Motor neuron (in vitro differentiated cells): ENCODE measurements at regions not wholly inside any gene's neighbourhood (a gene's known extent, or its start where the extent isn't known, plus 50 kb on each side); places are given as distances from the start of the nearest gene placed in this dataset.
A peak's percentile ranks its signal among the peaks of the same experiment; 100 is the strongest.
"Not testable (repeated sequence)": the region's sequence is repeated elsewhere in the genome, so short reads cannot be mapped to it uniquely, and the experiment has no call there.

ENCODE experiments used
- ATAC-seq, 8 experiments: fragments of 200-7000 bp; cut with Tn5 transposase; replicated peaks in 6 of 8; 2 replicates each; pipeline ENCODE4 v1.8.0; 2021; ENCODE audit warnings: mild to moderate bottlenecking in 8 of 8, moderate library complexity in 8 of 8
- H3K27ac ChIP-seq, 2 donors: fragments of 250-450 bp; sonication (Bioruptor Pico); 2 replicates each; pipeline ENCODE4 v1.9.0; 2021; ENCODE audit warnings: antibody characterized with exemption in 2 of 2, mild to moderate bottlenecking in 2 of 2, moderate library complexity in 1 of 2
- H3K4me1 ChIP-seq, 2 donors: fragments of 250-450 bp; sonication (Bioruptor Pico); replicated peaks in 1 of 2; 2 replicates each; pipeline ENCODE4 v1.6.1; 2021; ENCODE audit warnings: antibody characterized with exemption in 2 of 2, mild to moderate bottlenecking in 2 of 2, moderate library complexity in 1 of 2
- H3K4me3 ChIP-seq, 5 donors: fragments of 250-450 bp; sonication (Bioruptor Pico); 2 replicates each; pipeline ENCODE4 v1.9.0; 2021; ENCODE audit warnings: antibody characterized with exemption in 5 of 5, mild to moderate bottlenecking in 5 of 5, moderate library complexity in 4 of 5
- WGBS, 10 experiments: fragments of 450-650 bp; shearing (Covaris generic); methylation state at CpG; one replicate each; pipeline ENCODE4 v1.0.0; 2022; 5-methylcytosine and 5-hydroxymethylcytosine counted together
- in situ Hi-C, 9 experiments: fragments of 400-800 bp; cut with MboI; loops; one replicate each; pipeline ENCODE4 v1.15.0; 2021; ENCODE audit warnings: low sequenced_read_pairs in 9 of 9, low pct_unique_long_range_greater_than_20kb in 2 of 9; ENCODE audit not compliant: unreplicated experiment in 9 of 9

DNA sequence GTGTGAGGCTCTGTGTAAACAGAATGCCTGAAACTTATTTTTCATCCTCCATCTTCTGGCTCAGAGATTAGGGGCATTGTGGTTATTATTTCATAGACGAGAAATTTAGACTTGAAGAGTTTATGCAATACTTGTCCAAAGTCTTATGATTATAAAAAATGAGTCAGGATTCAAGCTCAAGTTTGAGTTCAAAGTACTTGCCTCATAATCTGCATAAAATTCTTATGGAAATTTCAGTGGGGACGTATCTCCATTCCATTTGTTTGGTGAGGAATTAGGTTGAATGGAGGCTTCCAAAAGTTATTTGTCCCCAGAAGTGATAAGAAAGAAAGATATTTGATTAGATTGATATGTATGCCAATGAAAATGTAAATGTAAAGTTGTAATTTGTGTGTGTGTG is 93.7 kb upstream of the CLVS2 start:
- ATAC-seq = peak in 2 of 8 experiments; percentile 73 to 77
- no peaks in the 10 kb centered on the region for H3K4me1 ChIP-seq
- H3K27ac ChIP-seq = no peak overlapping the region
- in situ Hi-C loops = no loop called here
- WGBS, 10 experiments = 0 to 94% (median 50%) methylated on average over 1 to 2 of the region's 2 CpGs
- H3K4me3 ChIP-seq = no peak overlapping the region

DNA sequence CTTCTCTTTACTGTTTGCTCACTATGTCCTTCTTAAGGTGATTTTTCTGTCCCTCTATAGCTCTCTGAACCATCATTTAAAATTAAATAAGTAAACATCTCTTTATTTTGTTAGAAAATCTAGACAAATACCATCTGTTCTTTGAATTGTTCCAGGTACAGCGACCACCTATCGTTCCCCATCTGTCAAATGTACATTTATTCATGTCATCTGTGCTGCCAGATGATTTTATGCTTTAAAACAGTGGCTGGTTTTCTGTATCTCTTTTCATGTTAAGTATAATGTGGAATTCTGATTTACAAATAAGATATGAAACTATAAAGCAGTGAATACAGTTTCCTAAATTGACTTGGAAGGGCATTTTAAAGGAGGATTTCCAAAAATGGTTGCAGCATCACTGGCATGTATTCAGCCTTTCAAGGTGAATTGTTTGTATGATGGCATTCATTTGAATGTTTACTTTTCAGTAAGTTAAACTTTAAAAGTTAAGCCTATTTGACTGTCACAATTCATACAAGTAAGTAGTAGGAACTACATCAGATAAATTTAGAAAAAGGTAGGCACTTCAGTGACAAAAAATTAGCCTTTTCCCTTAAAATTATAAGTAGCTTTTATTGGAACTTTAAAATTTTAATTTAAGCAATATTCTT is 92.6 kb upstream of the CLVS2 start:
- 0 to 95% (median 72%) methylated on average over 2 of the region's 2 CpGs; no CpG with 5 or more reads in 2 of the 10 experiments for whole genome bisulfite sequencing, 10 experiments
- in situ Hi-C loops = no loop called here
- no peaks in the 10 kb centered on the region for H3K4me1 ChIP-seq
- no peak overlapping the region for H3K27ac ChIP-seq
- no peak overlapping the region for H3K4me3 ChIP-seq
- ATAC-seq = no peak

- H3K27ac ChIP-seq = no peak overlapping the region
- no peak overlapping the region for H3K4me3 ChIP-seq
- H3K4me1 ChIP-seq = no peaks in the 10 kb centered on the region
- in situ Hi-C loops = no loop called here
- ATAC-seq = no peak
- WGBS, 10 experiments = 14 to 100% (median 71%) methylated on average over 1 to 5 of the region's 5 CpGs
These were observed 91.9 kb upstream of the CLVS2 start for GRCh38 chr6:122904166-122904565.

- no peak overlapping the region for H3K4me3 ChIP-seq
- ATAC-seq = no peak
- WGBS, 10 experiments = 0 to 20% methylated on average over 1 of the region's 1 CpG; no CpG with 5 or more reads in 8 of the 10 experiments
- no peak overlapping the region for H3K27ac ChIP-seq
- H3K4me1 ChIP-seq = no peaks in the 10 kb centered on the region
- in situ Hi-C loops = no loop called here
These were observed 82.5 kb upstream of the CLVS2 start for GRCh38 chr6:122913558-122913957.

DNA sequence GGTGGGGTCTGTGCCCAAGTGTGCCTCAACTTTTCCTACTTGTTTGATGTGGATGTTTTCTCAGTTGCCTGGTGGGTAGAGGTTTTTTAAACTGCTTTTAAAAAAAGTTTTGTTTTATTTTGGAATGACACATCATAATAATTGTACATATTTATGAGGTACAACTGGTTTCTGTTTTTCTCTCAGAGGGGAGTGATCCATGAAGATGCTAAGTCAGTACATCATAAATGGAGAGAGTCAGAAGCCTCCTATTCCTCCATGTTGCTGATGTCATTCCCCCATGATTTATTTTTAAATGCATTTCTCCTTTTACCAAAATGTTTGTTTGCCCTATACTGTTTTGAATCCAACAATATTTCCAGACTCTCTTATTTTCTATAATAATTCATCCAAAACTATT is 77.3 kb upstream of the CLVS2 start:
- Histone ChIP-seq H3K27ac (no peak overlapping the region), H3K4me1 (peaks cover 0 to 6% of the 10 kb centered on the region in 2 donors), H3K4me3 (no peak overlapping the region)
- in situ Hi-C loops = no loop called here
- peak in 2 of 8 experiments; percentile 58 to 72 for ATAC-seq

GRCh38 chr6:122930252-122931180 is 65.5 kb upstream of the CLVS2 start:
- no peak overlapping the region for H3K4me3 ChIP-seq
- 10 to 100% (median 61%) methylated on average over 1 to 3 of the region's 3 CpGs; no CpG with 5 or more reads in 4 of the 10 experiments for WGBS, 10 experiments

GRCh38 chr6:122931916-122932315 is 64.1 kb upstream of the CLVS2 start:
- Histone ChIP-seq H3K4me1 (no peaks in the 10 kb centered on the region), H3K4me3 (no peak overlapping the region), H3K27ac (no peak overlapping the region)
- no peak for ATAC-seq
- in situ Hi-C loops = no loop called here

More at GRCh38 chr6:122930252-122931180, 65.5 kb upstream of the CLVS2 start:
- Histone ChIP-seq H3K4me1 (no peaks in the 10 kb centered on the region), H3K27ac (no peak overlapping the region)
- in situ Hi-C loops = no loop called here
- peak in 2 of 8 experiments; percentile 11 to 23 for ATAC-seq

- in situ Hi-C loops, H3K4me3 ChIP-seq, H3K27ac ChIP-seq, H3K4me1 ChIP-seq, ATAC-seq: not testable (repeated sequence)
- 20 to 100% (median 40%) methylated on average over 1 to 3 of the region's 6 CpGs; no CpG with 5 or more reads in 4 of the 10 experiments for WGBS, 10 experiments
These were observed 51.1 kb upstream of the CLVS2 start for GRCh38 chr6:122944936-122945335.
